Natural killer cell treated with Interleukin-12 subunit alpha and Interleukin-12 subunit beta and Interleukin-15 and Interleukin-18, amount 100 ng/mL, for 72 hours (primary cell): ENCODE measurements at regions not wholly inside any gene's neighbourhood (a gene's known extent, or its start where the extent isn't known, plus 50 kb on each side); places are given as distances from the start of the nearest gene placed in this dataset.

Experiments
- ATAC-seq, 2 donors: fragments of 150-1000 bp; cut with Tn5 transposase in 1 of 2; sonication (Bioruptor Pico), chemical (Tn5 transposase) in 1 of 2; 2 replicates each; pipeline ENCODE4 v1.10.0; 2021
- DNase-seq: peaks from one replicate; pipeline ENCODE4 v3.0.0; 2022; ENCODE audit warnings: low spot score
- H3K27ac Mint-ChIP-seq, 2 donors: 1 replicate in 1 of 2; 2 replicates in 1 of 2; pipeline ENCODE4 v1.8.0; 2022; ENCODE audit warnings: mixed read lengths in 2 of 2, mild to moderate bottlenecking in 1 of 2, moderate library complexity in 1 of 2
- H3K27me3 Mint-ChIP-seq, 2 donors: 1 replicate in 1 of 2; 2 replicates in 1 of 2; pipeline ENCODE4 v1.8.0; 2022; ENCODE audit warnings: mixed read lengths in 2 of 2
- H3K36me3 Mint-ChIP-seq: one replicate; pipeline ENCODE4 v1.8.0; 2022; ENCODE audit warnings: mixed read lengths
- H3K4me1 Mint-ChIP-seq, 2 donors: 1 replicate in 1 of 2; 2 replicates in 1 of 2; pipeline ENCODE4 v1.8.0; 2022; ENCODE audit warnings: low read depth in 2 of 2, mixed read lengths in 2 of 2, mild to moderate bottlenecking in 1 of 2
- H3K4me3 Mint-ChIP-seq: one replicate; pipeline ENCODE4 v1.8.0; 2022; ENCODE audit warnings: mixed read lengths
- H3K9me3 Mint-ChIP-seq: 2 replicates; pipeline ENCODE4 v1.8.0; 2022; ENCODE audit warnings: mixed read lengths

GRCh38 chr18:68083776-68084175 lies 567.3 kb upstream of the DSEL start:
- Mint-ChIP-seq H3K4me3 (no peak overlapping the region), H3K27me3 (no peaks in the 10 kb centered on the region), H3K9me3 (peaks cover 12% of the 10 kb centered on the region), H3K27ac (no peak overlapping the region), H3K4me1 (no peaks in the 10 kb centered on the region), H3K36me3 (no peaks in the 10 kb centered on the region)
- no peak for ATAC-seq
- no peak for DNase-seq

DNA sequence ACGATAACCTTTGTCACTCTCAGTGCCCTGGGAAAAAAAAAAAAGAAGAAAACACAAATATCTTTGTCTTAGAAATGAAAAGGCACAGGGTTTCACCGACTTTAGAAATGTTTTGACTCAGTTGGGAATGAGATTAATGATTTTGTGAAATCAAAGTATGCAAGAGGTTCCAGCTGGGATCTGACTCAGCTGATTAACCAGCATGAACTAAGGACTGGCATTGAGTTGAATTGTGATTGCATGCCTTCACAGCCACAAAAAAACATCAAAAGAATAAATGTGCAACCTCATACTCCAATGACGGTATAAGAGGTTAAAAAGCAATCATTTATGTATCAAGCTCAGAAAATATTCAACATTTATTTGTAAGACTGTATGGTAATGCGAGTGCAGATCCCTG lies 566.6 kb upstream of the DSEL start:
- no peaks in the 10 kb centered on the region for H3K27me3 Mint-ChIP-seq
- H3K4me3 Mint-ChIP-seq = no peak overlapping the region
- H3K27ac Mint-ChIP-seq = no peak overlapping the region
- ATAC-seq (no peak), DNase-seq (no peak)
- no peaks in the 10 kb centered on the region for H3K4me1 Mint-ChIP-seq
- no peaks in the 10 kb centered on the region for H3K36me3 Mint-ChIP-seq
- peaks cover 12% of the 10 kb centered on the region for H3K9me3 Mint-ChIP-seq

DNA sequence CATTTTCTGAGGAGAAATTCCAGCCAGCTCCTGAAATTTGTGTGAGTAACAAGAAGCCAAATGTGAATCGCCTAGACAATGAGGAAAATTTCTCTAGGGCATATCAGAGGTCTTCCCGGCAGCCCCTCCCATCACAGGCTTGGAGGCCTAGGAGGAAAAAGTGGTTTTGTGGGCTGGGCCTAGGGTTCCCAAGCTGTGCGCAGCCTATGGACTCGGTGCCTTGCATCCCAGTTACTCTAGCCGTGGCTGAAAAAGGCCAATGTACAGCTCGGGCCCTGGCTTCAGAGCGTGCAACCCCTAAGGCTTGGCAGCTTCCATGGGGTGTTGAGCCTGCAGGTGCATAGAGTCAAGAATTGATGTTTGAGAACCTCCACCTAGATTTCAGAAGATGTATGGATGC lies 556.2 kb upstream of the DSEL start:
- DNase-seq = no peak
- H3K9me3 Mint-ChIP-seq = peaks cover 11% of the 10 kb centered on the region
- no peaks in the 10 kb centered on the region for H3K27me3 Mint-ChIP-seq
- no peaks in the 10 kb centered on the region for H3K4me1 Mint-ChIP-seq
- no peak for ATAC-seq
- H3K27ac Mint-ChIP-seq = no peak overlapping the region
- H3K36me3 Mint-ChIP-seq = peaks cover 6% of the 10 kb centered on the region
- no peak overlapping the region for H3K4me3 Mint-ChIP-seq

- ATAC-seq = no peak
- no peak overlapping the region for H3K27ac Mint-ChIP-seq
- no peaks in the 10 kb centered on the region for H3K4me1 Mint-ChIP-seq
Measured at GRCh38 chr18:68060871-68061270, 544.4 kb upstream of the DSEL start.

DNA sequence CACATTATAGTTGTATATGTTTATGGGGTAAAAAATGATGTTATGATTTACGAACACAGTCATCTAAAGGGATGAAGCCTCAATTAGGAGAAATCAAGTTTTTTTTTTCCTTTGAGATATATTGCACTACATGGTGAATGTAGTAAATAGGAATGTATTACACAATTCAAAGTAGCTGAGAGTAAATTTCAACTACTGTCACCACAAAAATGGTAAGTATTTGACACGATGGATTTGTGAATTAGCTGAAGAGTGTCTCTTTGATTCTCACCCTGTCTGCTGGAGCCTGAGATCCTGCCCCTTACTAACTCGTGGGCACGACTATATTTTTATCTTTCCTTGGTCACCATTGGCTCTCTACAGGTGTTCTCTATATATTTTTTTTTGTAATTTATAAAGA lies 540.4 kb upstream of the DSEL start:
- no peaks in the 10 kb centered on the region for H3K36me3 Mint-ChIP-seq
- H3K9me3 Mint-ChIP-seq = peaks cover 9% of the 10 kb centered on the region
- DNase-seq = no peak
- no peak overlapping the region for H3K27ac Mint-ChIP-seq
- no peaks in the 10 kb centered on the region for H3K27me3 Mint-ChIP-seq
- H3K4me3 Mint-ChIP-seq = no peak overlapping the region
- ATAC-seq = no peak
- H3K4me1 Mint-ChIP-seq = no peaks in the 10 kb centered on the region

More at GRCh38 chr18:68060871-68061270, 544.4 kb upstream of the DSEL start:
- H3K36me3 Mint-ChIP-seq = no peaks in the 10 kb centered on the region
- no peak for DNase-seq
- peaks cover 9% of the 10 kb centered on the region for H3K9me3 Mint-ChIP-seq
- no peaks in the 10 kb centered on the region for H3K27me3 Mint-ChIP-seq
- H3K4me3 Mint-ChIP-seq = no peak overlapping the region

DNA sequence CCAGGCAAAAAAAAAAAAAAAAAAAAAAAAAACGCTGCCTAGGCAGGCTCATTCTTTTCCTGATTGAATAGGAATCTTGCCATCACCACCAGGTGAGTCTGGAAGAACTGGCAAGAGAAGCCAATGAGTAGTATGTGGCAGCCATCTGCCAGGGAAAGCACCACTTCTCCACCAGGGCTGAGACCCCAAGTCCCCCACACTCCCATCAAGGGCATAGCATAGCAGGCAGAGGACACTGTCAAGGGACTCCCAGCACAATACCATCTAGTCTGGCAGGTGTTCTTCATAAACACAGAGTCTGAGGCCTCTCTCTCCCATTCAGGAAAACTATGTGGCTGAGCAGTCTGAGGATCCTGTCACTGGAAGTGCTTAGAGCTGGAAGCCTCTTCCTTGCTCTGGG lies 538.1 kb upstream of the DSEL start:
- H3K4me1 Mint-ChIP-seq = no peaks in the 10 kb centered on the region
- no peaks in the 10 kb centered on the region for H3K27me3 Mint-ChIP-seq
- H3K27ac Mint-ChIP-seq = no peak overlapping the region
- no peak overlapping the region for H3K4me3 Mint-ChIP-seq
- ATAC-seq (no peak), DNase-seq (no peak)
- H3K9me3 Mint-ChIP-seq = peaks cover 2% of the 10 kb centered on the region
- H3K36me3 Mint-ChIP-seq = no peaks in the 10 kb centered on the region

- ATAC-seq = no peak
- no peaks in the 10 kb centered on the region for H3K4me1 Mint-ChIP-seq
- no peak overlapping the region for H3K4me3 Mint-ChIP-seq
- no peaks in the 10 kb centered on the region for H3K36me3 Mint-ChIP-seq
- H3K27me3 Mint-ChIP-seq = no peaks in the 10 kb centered on the region
- no peak overlapping the region for H3K27ac Mint-ChIP-seq
- DNase-seq = no peak
- H3K9me3 Mint-ChIP-seq = peaks cover 2% of the 10 kb centered on the region
Measured at GRCh38 chr18:68053290-68053689, 536.8 kb upstream of the DSEL start.

DNA sequence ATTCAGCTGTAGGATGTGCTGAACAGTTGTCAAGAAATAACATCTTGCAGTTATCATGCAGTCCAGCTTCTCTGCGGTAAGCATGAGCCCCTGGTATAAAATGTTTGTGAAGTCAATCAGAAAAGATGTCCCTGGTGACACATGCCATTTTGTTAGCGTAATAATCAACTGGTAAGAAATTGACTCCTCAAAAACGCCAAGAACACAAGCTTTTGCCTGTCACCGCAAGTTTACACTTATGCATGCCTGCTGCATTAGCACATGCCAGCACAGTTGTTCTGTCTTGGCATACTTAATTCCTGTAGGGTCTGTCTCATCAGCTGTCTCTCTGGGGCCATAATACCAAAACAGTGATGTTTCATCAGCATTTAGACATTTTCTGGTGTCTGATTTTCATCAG lies 524.8 kb upstream of the DSEL start:
- no peaks in the 10 kb centered on the region for H3K27me3 Mint-ChIP-seq
- no peaks in the 10 kb centered on the region for H3K4me1 Mint-ChIP-seq

GRCh38 chr18:68040198-68040597 lies 523.7 kb upstream of the DSEL start:
- H3K36me3 Mint-ChIP-seq = no peaks in the 10 kb centered on the region
- no peak for DNase-seq

More for the DNA sequence above, 524.8 kb upstream of the DSEL start:
- no peaks in the 10 kb centered on the region for H3K9me3 Mint-ChIP-seq
- H3K4me3 Mint-ChIP-seq = no peak overlapping the region
- H3K27ac Mint-ChIP-seq = no peak overlapping the region
- no peaks in the 10 kb centered on the region for H3K36me3 Mint-ChIP-seq
- ATAC-seq (no peak), DNase-seq (no peak)

DNA sequence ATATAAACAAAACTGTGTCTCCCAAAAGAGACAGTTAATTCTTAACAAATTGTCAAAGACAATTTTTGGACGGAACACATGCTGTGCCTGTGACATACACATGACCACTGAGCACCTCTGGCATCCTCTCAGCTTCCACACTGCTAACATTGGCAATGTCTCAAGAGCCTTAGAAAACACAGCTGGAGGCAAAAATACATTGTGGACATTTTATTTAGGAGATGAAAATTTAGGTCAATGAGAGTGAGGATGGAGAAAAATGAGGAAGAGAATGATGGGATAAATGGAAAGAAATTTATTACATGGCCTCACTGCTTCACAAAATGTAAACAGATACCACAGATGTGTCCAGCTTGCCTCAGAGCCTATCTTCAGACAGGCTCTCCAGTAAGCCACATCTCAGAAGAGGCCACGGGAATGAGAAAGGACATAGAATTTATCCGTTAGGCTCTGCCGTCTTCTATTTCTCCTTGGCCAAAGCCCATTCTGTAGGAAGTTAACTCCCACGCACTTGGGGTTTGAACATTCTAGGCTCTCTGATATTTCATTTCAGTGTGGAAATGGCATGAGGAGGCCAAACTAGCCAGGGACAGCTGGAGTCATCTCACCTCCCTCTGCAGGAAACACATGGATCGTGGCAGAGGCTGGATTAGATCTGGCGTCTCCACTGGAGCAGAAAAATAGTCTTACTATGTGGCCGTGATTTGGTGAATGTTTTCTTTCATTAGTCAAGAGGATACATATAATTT lies 519.4 kb upstream of the DSEL start:
- Mint-ChIP-seq H3K27ac (no peak overlapping the region), H3K4me3 (no peak overlapping the region), H3K27me3 (no peaks in the 10 kb centered on the region), H3K4me1 (no peaks in the 10 kb centered on the region), H3K36me3 (no peaks in the 10 kb centered on the region), H3K9me3 (peaks cover 9% of the 10 kb centered on the region)
- no peak for DNase-seq
- ATAC-seq = no peak

More at GRCh38 chr18:68040198-68040597, 523.7 kb upstream of the DSEL start:
- H3K27ac Mint-ChIP-seq = no peak overlapping the region
- H3K27me3 Mint-ChIP-seq = no peaks in the 10 kb centered on the region
- H3K4me1 Mint-ChIP-seq = no peaks in the 10 kb centered on the region
- ATAC-seq = no peak
- H3K9me3 Mint-ChIP-seq = no peaks in the 10 kb centered on the region
- H3K4me3 Mint-ChIP-seq = no peak overlapping the region

- Mint-ChIP-seq H3K4me3 (no peak overlapping the region), H3K27me3 (no peaks in the 10 kb centered on the region), H3K27ac (no peak overlapping the region), H3K4me1 (no peaks in the 10 kb centered on the region), H3K9me3 (peaks cover 9% of the 10 kb centered on the region), H3K36me3 (no peaks in the 10 kb centered on the region)
- ATAC-seq (no peak), DNase-seq (no peak)
Measured at GRCh38 chr18:68034296-68034695, 517.8 kb upstream of the DSEL start.

DNA sequence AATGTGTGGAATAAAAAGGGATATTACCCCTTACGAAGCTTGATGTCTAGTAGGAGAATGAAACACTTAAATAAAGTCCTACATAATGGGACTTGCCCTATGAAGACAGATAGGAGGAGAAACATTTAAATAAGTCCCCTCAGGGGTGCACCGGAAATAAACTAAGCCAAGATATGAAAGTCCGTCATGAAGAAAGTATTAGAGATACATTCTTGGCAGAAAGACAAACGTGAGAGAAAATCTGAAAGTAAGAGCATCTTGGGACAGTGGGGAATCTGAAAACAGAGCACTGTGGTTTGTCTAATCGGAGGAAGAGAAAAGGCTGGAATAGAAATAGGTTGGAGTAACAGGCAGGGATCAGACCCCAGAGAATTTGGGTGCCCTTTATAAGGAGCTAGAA lies 516.9 kb upstream of the DSEL start:
- Mint-ChIP-seq H3K27ac (no peak overlapping the region), H3K4me3 (no peak overlapping the region), H3K4me1 (no peaks in the 10 kb centered on the region), H3K9me3 (peaks cover 9% of the 10 kb centered on the region), H3K36me3 (no peaks in the 10 kb centered on the region), H3K27me3 (no peaks in the 10 kb centered on the region)
- ATAC-seq (no peak), DNase-seq (no peak)

DNA sequence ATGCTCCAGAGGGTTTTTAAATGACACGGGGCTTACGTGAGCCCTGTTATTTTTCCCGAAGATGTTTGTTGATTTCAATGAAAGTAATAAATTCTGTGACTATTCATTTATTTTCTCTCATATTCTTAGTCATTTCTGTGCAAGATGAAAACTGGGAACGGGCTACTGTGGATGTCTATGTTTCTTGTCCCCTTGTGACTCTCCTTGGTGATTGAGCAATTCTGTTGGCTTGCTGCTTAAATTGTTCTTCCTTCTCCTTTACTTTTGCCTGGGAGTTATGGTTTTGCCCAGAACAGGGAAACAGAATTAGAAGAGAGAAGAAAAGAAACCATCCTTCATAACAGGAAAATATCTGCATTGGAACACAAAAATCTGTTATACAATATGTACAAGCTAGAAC lies 508.2 kb upstream of the DSEL start:
- no peaks in the 10 kb centered on the region for H3K27me3 Mint-ChIP-seq
- H3K27ac Mint-ChIP-seq = no peak overlapping the region
- no peak overlapping the region for H3K4me3 Mint-ChIP-seq
- DNase-seq (no peak), ATAC-seq (no peak)
- no peaks in the 10 kb centered on the region for H3K36me3 Mint-ChIP-seq
- peaks cover 2% of the 10 kb centered on the region for H3K9me3 Mint-ChIP-seq
- no peaks in the 10 kb centered on the region for H3K4me1 Mint-ChIP-seq

DNA sequence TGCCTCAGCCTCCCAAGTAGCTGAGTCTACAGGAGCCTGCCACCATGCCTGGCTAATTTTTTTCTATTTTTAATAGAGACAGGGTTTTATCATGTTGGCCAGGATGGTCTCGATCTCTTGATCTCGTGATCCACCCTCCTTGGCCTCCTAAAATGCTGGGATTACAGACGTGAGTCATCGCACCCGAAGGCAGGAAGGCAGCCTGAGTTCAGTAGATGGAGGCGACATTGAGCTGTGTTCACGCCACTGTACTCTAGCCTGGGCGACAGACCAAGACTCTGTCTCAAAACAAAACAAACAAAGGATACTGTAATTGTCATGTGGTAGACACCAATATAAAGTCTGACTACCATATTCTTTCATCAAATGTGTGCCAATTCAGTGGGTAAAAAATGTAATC lies 500.9 kb upstream of the DSEL start:
- H3K4me1 Mint-ChIP-seq = no peaks in the 10 kb centered on the region
- ATAC-seq = no peak
- no peak overlapping the region for H3K4me3 Mint-ChIP-seq
- no peaks in the 10 kb centered on the region for H3K27me3 Mint-ChIP-seq
- H3K36me3 Mint-ChIP-seq = no peaks in the 10 kb centered on the region
- H3K9me3 Mint-ChIP-seq = no peaks in the 10 kb centered on the region
- DNase-seq = no peak
- H3K27ac Mint-ChIP-seq = no peak overlapping the region

DNA sequence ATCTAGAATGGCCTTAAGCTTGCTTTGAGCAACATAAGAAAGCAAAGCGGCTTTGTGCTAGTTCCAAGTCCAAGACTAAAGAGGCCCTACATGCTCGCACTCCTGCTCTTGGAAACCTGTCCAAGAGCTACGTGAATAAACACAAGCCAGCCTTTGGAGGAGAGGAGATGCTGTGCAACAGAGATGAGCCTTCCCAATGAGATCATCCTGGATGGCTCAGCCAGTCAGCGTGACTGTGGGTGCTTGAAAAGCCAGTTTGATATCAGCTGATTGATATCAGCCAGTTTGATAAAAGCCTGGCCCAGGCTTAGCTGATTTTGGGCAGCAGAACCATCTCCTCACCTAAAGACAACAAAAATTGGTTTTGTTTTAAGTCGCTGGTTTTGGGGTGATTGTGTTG lies 481.0 kb upstream of the DSEL start:
- H3K27ac Mint-ChIP-seq = no peak overlapping the region
- H3K9me3 Mint-ChIP-seq = peaks cover 13% of the 10 kb centered on the region
- H3K4me1 Mint-ChIP-seq = no peaks in the 10 kb centered on the region
- H3K27me3 Mint-ChIP-seq = no peaks in the 10 kb centered on the region
- no peaks in the 10 kb centered on the region for H3K36me3 Mint-ChIP-seq
- H3K4me3 Mint-ChIP-seq = no peak overlapping the region
- ATAC-seq = no peak
- DNase-seq = no peak
